Loucy (cell line): ENCODE measurements at regions not wholly inside any gene's neighbourhood (a gene's known extent, or its start where the extent isn't known, plus 50 kb on each side); places are given as distances from the start of the nearest gene placed in this dataset.

Experiments used
- EZH2phosphoT487 ChIP-seq: fragments of 200-600 bp; IDR thresholded peaks from 2 replicates; pipeline ENCODE4 v1.6.1; 2018; ENCODE audit warnings: antibody characterized with exemption, mild to moderate bottlenecking, moderate library complexity, borderline replicate concordance
- TF ChIP-seq, protein P1 (sequence below): fragments of 200-600 bp; sonication (generic); conservative IDR thresholded peaks from 2 replicates; pipeline ENCODE4 v1.5.1; 2014; ENCODE audit warnings: mild to moderate bottlenecking, antibody characterized with exemption, low read length

DNA sequence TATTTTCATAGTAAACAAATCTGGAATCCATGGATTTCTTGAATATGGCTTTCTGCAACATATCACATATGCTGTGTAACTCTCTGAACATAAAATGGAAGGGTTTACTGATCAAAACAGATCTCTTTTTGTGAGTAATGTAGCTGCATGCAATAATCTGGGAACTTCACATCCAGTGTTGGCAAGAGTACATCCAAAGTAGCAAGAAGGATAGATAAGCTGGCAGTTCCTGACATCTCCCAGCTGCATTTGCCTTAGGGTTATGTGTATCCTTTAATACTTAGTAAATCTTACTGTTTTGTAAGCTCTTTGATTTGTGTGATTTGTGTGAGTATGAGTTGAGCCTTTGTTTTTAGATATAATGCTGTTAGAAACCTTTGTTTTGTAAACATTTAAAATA is 280.4 kb upstream of the CNTN5 start:
- TF ChIP-seq, protein P1, sequence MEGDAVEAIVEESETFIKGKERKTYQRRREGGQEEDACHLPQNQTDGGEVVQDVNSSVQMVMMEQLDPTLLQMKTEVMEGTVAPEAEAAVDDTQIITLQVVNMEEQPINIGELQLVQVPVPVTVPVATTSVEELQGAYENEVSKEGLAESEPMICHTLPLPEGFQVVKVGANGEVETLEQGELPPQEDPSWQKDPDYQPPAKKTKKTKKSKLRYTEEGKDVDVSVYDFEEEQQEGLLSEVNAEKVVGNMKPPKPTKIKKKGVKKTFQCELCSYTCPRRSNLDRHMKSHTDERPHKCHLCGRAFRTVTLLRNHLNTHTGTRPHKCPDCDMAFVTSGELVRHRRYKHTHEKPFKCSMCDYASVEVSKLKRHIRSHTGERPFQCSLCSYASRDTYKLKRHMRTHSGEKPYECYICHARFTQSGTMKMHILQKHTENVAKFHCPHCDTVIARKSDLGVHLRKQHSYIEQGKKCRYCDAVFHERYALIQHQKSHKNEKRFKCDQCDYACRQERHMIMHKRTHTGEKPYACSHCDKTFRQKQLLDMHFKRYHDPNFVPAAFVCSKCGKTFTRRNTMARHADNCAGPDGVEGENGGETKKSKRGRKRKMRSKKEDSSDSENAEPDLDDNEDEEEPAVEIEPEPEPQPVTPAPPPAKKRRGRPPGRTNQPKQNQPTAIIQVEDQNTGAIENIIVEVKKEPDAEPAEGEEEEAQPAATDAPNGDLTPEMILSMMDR = no peak
- no peak for TF ChIP-seq EZH2phosphoT487
